HG03432 (cell line): ENCODE measurements at regions not wholly inside any gene's neighbourhood (a gene's known extent, or its start where the extent isn't known, plus 50 kb on each side); places are given as distances from the start of the nearest gene placed in this dataset.
"Not testable (repeated sequence)": the region's sequence is repeated elsewhere in the genome, so short reads cannot be mapped to it uniquely, and the experiment has no call there.

Experiments used
- ATAC-seq: cut with Tn5 transposase; IDR thresholded peaks from one replicate; pipeline ENCODE4 v1.9.1; 2021; ENCODE audit warnings: mild to moderate bottlenecking, moderate library complexity; ENCODE audit not compliant: unreplicated experiment

DNA sequence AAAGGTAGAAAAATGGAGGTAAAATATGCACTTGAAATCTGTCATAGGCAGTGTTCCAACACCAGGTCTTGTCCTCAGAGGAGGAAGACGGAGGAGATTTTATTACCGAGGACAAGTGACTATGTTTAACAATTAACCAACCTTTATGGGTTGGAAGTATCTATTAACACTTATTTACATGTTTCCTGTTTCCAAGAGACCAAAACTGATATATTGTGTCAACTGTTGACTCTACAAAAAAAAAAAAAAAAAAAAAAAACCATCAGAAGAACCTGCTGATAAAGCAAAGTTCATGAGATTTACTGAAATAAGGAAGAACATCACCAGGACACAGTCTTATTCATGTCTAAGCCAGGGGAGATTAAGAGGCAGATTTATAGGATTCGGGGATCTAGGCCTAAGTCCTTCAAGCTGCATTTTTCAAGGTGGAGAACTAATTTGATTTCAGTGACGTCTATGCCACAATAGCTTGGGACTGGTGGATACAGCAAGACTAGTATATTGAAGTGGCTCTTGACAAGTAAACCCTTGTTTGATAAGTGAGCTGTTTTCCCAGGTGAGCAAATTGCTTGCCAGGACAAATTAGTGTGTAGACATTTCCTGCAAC, 126.6 kb upstream of the NAA20 start:
- ATAC-seq = no peak

DNA sequence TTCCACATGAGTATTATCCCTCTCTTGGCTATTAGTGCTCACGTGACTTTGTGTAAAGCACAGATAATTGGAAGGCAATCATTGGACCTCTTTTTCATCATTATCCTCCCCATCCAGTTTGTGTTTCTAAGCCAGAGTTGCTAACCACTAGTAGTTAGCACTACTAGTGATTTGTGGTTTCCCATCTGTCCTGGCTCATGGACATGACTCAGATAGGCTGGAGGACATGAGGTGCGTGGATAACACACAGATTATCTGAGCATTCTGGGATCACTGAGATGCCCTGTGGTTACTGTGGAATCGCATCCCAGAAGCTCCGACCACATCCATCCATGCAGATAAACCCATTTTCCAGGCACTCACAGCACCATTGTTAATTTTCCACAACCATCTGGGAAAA, 123.8 kb upstream of the NAA20 start:
- no peak for ATAC-seq

DNA sequence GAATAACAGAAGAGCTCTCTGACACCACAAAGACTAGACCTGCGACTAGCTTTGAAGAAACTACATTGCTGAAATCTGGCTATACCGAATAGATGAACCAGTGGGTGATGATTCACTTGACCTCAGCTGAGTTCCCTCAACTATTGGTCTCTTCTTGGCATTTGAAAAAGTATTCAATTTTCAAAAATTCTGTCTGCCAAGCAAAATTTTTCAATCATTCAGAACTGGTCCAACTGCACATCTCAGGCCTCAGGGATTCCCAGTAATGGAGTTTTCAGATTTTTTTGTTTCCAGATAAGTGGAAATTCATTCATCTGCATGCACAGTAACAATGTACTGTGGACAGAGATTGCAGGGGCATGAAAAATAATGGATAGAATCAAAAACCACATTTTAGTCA, 121.4 kb upstream of the NAA20 start:
- ATAC-seq = no peak

DNA sequence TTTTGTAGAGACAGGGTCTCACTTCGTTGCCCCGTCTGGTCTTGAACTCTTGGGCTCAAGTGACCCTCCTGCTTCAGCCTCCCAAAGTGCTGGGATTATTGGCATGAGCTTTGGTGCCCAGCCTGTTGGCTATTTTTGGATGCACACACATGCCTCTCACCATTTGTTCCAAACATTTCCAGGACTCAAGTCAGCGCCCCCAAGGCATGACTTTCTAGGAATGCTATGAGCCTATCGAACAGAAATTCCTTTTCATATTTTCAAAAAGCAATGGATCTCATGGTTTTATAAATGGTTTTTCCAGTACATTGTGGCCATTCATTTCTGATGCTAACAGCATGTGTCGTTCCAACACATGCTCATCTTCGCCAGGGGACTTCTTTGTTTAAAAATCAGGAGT, 119.3 kb upstream of the NAA20 start:
- no peak for ATAC-seq

DNA sequence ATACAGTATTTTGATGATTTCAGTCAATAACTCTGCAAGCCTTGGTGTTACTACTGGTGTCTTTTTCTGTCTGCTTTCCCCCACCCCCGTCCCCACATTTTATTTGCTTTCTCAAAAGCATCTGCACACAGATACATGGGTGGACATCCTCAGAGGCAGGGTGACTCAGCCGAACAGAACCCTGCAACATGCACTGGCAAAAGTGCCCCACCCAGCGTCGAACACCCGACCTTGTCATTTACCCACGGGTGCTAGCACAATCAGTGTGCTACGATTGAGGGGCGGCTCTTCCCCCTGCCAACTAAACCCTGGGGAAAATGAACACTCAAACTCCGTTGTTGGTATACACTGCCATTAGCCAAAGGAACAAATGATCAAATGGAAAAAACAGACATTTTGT, 115.9 kb upstream of the NAA20 start:
- no peak for ATAC-seq

DNA sequence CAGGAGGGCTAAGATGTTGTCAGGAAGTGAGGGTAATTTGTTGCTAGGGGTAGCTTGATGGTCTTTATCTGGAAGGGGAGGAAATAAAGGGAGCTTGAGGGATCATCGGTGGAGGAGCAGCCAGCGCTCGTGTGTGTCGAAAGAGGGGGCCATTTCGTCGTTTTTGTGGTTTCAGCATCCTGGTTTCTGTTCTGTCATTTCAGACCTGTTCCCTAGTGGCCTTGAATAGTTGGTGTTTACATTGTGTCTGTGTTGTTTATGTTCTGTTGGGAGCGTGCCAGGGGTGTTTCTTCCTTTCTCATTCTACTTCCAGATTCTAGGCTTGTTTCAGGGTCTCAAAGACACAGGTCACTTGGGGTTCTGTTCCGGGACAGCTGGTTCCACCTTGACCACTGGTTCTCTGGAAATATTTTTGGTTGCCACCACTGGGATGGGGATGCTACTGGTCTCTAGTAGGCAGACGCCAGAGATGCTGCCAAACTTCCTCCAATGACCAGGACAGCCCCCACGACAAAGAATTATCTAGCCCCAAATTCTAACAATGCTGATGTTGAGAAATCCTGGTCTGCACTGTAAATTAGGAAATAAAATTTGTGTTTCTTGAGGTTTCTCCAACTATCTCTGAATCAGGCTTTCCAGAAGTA, 113.9 kb upstream of the NAA20 start:
- ATAC-seq = peak; percentile 70

DNA sequence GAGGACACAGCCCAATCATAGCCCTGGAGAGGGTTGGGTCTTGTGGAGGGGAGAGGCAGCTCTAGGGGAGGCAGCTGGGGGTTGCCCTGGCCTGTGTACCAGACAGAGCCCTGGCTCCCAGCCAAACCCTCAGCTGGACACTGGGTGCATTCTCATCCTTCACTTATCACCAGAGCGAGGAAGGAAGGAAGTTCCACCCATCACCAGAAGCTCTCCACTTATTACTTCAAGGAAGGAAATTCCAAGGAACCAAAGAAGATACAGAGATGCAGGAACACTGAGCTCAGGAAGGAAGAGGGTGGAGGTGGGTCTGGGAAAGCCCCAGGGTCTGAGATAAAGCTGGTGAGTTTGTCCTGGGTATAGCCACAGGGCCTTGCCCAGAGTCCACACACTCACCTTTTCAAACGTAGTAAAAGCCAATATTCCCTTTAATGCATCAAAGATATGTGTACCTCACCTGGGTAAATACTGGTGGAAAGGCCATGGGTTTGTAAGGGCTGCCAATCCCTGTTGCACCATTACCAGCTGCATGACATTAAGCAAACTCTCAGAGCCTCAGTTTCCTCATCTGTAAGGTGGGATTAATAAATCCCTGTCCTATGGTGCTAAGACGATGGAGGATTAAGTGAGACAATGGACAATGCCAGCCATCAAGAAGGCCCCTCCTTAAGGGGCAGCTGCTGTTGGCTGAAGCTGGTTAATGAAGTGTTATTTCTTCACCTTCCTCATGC, 109.7 kb upstream of the NAA20 start:
- ATAC-seq = no peak

DNA sequence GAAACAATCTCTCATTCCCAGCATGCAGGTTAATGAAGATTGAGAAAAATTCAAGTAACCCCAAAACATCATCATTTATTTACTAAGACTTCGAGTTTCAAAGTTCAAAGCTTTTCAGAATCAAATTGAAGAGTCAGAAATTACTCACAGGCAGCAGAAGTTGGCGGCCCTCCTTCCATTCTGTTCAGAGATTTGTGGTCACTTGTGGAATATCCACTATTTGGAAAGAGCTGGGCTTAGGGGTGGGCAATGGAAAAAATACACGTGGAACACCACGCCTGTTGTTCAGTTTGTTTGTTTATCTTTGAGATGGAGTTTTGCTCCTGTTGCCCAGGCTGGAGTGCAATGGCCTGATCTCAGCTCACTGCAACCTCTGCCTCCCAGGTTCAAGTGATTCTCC, 108.6 kb upstream of the NAA20 start:
- ATAC-seq = no peak

DNA sequence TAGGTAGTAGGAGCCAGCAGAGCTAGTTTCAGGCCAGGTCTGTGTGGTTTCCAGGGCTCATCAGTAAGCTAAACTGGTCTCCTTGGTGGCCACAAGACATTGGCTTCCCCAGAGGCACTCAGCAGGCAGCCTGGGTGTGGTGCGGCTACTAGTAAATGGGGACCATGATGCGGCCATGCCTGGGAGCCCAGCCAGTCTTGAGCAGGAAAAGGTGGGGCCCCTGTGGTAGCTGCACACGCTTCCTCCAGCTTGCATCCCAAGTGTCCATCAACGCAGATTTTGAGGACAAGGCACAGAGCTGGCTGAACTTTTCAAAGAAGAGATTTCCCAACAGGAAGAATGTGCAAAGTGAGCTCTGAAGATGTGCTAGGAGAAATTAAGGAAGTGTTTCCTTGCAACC, 107.4 kb upstream of the NAA20 start:
- no peak for ATAC-seq

DNA sequence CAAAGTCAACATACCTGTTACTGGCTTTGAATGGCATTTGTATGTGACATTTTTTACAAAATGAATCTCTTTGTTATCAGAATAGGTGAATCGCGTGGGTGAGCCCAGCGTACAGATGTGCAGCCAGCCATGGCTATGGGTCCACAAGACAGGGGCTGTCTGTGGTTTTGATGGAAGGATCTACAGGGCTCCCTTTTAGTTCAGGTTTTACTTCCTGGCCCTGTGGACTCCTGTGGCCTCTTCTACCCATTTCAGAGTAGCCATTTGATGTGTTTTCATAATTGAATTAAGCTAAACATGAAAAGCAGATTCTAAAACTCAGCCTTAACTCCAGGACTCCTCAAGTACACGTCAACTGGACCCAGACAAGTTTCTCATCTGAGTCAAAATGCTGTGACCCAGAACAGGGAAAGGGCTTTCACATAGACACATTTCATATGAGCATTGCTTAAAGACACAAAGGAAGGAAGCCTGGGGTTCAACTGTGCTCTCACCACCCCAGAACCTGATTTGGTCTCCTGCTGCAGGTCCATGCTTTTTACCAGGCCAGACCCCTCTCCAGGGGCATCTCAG, 105.3 kb upstream of the NAA20 start:
- no peak for ATAC-seq

DNA sequence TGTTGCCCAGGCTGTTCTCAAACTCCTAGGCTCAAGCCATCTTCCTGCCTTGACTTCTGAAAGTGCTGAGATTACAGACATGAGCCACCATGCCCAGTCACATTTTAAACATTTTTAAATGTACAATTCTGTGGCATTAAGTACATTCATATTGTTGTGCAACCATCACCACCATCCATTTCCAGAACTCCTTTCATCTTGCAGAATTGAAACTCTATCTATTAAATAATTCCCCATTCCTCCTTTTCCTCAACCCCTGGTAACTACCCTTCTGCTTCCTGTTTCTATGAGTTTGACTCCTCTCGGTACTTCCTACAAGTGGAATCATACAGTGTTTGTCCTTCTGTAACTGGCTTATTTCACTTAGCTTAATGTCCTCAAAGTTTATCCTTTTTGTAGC, 103.8 kb upstream of the NAA20 start:
- no peak for ATAC-seq

DNA sequence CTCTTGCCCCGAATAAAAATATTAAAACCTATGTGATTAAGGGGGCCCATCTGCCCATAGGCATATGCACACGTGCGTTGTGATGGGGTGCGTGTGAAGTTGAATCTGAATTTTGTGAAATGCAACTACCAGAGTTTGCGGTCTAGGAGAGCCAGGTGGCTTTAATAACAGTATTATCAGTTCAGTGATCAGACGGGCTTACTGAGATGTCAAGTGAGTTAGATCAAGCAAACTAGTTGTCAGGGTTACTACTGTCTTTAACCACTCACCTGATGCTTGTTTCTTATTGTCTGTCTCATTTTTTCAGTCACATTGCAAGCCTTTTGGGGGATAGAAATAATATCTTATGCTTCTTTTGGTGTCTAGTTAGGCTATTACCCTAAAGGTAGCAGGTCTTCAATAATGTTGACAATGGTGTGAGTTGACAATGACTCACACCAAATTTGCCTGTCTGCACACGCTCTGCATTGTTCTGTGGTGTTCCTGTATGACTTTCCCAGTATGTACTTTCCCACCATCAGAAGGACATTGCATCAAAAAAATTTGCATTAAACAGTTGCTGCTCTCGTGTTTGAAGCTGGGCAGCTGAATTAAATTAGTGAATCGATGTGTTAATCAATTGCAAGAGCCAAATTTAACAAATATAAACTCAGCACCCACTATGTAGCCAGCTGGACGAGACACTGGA, 103.1 kb upstream of the NAA20 start:
- no peak for ATAC-seq

DNA sequence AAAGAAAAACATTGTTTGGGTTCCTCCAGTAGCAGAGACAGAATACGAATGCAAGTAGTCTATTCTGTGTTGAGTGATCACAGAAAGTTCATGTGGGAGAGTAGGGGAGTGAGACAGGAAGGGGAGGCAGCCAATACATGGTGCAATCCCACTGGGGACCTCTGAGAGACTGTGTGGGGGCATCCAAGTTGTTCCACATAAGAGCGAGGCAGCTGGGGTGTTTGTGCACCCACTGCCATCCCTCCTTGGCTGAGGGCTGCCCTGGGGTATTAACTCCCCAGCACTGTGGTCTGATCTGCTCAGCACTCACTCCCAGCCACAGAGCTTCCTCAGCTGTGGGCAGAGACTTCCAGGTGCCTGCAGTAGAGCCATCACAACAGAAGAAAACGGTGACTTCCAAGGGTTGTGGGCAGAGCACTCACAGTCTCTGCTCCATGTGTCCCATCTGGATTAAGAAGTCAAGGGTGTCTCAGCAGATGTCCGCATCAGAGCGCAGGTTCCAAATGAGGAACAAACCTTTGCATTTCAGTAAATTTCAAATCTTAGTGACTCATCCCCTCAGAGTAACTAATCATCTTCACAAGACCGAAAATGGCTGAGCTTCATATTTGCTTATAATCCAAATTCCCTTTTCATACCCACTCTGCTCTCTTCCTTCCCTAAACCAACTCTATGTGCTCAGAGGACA, 101.9 kb upstream of the NAA20 start:
- ATAC-seq = peak; percentile 48

DNA sequence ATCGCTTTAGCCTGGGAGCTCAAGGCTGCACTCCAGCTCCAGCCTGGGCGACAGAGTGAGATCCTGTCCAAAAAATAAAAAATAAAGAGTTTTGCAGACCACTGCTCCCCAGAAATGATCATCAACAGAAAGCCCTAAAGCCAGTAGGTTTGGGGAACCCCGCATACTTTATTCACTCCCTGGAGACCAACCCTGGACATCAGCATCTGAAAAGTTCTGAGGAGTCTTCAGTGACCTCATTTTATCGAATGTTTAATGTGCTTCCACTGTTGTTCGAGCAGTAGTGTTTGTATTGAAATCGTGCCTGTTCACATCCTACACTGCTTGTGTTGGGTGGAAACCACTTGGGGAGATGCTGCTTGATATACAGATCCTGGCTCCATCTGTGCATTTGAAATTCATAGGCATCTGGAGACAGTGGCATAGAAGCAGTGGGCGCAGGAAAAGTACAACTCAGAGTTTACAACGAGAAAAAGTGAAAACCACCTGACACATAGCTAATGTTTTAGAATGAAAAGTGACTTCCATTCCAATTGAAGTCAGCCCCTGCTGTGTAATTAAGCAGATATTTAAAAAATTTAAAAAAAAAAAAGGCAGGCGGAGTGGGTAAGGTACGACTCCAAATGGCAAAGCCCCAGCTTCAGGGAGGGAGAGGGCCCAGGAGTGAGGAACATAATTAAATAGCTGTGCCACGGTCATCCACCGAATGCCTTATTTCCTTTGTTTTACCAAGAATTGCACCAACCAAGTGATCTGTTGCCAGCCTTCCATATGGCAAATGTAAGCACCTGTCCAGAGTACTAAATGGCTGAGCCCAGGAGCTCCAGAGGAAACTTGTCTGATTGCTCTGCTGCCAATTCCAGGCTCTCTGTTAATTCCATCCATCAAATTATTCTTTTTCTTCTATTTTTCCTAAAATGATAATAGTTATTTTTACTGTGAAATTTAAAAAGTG, 100.4 kb upstream of the NAA20 start:
- ATAC-seq = no peak

DNA sequence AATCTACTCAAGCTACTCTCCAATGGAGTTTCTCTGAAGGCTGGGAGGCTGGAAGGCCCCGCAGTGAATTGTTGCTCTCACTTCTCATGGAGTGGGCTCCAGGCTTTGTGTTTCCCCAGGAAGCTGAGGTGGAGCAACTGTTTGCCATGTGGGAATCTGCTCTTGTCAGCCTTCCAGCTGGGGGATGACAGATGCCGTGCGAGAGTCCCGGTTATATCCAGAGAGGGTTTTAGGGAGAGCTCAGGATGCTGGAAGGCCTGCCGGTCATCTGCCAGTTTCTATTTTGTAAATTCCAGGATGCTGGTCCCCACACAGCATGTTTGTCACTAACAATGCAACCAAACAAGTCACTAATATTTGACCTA, 98.2 kb upstream of the NAA20 start:
- ATAC-seq = no peak

DNA sequence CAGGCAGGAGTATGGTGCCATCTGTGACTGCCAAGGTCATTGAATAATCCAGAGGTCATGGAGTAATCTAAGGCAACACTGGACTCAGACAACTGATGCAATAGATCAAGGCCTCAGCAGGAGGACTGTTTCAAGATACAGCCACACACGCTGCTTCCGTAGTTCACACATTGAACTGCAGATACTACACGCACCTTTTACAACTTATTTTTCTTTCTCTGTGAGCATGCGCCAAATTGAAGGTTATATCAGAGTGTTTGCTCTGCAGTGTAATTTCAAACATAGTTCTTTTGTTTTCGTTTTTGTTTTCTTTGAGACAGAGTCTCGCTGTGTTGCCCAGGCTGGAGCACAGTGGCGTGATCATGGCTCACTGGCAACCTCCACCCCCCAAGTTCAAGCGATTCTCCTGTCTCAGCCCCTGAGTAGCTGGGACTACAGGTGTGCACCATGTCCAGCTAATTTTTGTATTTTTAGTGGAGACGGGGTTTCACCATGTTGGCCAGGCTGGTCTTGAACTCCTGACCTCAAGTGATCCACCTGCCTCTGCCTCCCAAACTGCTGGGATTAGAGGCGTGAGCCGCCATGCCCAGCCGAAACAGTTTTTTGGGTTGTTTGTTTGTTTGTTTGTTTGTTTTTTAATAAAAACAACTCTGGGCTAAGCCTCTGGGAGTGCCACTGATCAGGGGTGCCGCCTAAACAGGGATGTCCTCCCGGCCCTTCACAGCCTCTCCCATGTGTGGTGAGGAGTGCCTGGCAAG, 96.6 kb upstream of the NAA20 start:
- ATAC-seq = no peak

DNA sequence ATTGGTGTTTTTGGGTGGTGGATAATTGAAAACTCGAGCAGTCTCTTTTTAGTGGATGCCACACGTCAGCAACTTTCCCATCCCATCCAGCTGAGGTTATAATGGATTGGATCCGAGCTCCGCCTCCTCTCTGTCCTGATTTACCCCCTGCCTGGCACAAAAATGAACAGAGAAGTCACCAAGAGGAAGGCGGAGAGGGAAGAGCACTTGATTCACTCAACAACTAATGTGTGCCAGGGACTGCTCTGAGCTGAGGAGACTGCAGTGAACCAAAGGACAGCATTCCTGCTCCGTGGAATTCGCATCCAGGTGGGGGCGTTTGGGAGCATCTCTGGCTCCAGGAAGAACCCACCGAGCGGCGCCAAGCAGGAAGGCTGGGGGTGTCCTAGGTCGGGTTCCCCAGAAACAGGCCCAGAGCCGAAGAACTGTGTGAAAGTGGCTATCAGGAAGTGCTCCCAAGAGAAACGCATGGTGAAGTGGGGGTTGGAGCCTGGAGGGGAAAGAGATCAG, 95.8 kb upstream of the NAA20 start:
- ATAC-seq = no peak

DNA sequence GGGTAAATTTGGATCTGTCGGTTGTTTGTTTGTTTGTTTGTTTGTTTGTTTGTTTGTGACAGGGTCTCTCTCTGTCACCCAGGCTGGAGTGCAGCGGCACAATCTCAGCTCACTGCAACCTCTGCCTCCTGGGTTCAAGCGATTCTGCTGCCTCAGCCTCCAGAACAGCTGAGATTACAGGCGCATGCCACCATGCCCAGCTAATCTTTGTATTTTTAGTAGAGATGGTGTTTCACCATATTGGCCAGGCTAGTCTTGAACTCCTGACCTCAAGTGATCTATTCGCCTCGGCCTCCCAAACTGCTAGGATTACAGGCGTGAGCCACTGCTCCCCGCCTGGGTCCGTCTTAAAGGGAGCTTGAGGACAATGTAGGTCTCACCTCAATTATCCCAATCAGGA, 95.3 kb upstream of the NAA20 start:
- not testable (repeated sequence) for ATAC-seq

DNA sequence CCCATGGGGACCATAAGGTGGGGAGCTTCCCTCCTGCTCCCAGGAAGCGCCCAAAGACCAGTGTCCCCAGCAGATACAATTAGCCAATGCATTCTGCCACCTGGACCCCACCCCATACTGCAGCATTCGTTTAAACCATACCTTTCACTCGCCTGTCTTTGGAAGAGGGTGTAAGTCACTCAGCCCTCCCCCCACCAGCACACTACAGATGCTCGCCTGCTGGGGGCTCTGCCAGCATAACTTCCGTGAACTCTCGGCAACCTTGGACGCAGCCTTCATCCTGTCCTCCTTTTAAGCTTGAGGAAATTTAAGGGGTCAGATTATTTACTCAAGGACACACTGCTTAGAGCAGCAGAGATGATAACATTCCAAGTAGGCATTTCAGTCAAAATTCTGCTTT, 94.4 kb upstream of the NAA20 start:
- ATAC-seq = no peak
